Natural killer cell (primary cell): ENCODE measurements at regions not wholly inside any gene's neighbourhood (a gene's known extent, or its start where the extent isn't known, plus 50 kb on each side); places are given as distances from the start of the nearest gene placed in this dataset.

Experiments
- ATAC-seq, 3 donors: fragments of 150-1000 bp in 2 of 3; fragments of 200-7000 bp in 1 of 3; cut with Tn5 transposase; 1 replicate in 1 of 3; 2 replicates in 2 of 3; pipeline ENCODE4 v1.10.0; 2021; ENCODE audit warnings: mild to moderate bottlenecking in 2 of 3, moderate library complexity in 2 of 3
- DNase-seq, 2 donors: peaks; one replicate each; pipeline versions ENCODE4 v3.0.0 to v3.0.0-alpha.2; 2013 to 2021; ENCODE audit warnings: mixed read lengths in 1 of 2
- H3K27ac ChIP-seq: one replicate; pipeline ENCODE4 v1.5.1; 2013; ENCODE audit warnings: mild to moderate bottlenecking, low read length
- H3K27me3 ChIP-seq: one replicate; pipeline ENCODE4 v1.6.1; 2013; ENCODE audit warnings: low read length; ENCODE audit not compliant: control insufficient read depth, insufficient read depth
- H3K36me3 ChIP-seq: one replicate; pipeline ENCODE4 v1.6.1; 2013; ENCODE audit warnings: low read length; ENCODE audit not compliant: control insufficient read depth, insufficient read depth
- H3K4me1 ChIP-seq: one replicate; pipeline ENCODE4 v1.6.1; 2013; ENCODE audit warnings: low read length; ENCODE audit not compliant: control insufficient read depth, insufficient read depth
- H3K4me3 ChIP-seq: one replicate; pipeline ENCODE4 v1.5.1; 2013; ENCODE audit warnings: low read length
- H3K9me3 ChIP-seq: one replicate; pipeline ENCODE4 v1.6.1; 2013; ENCODE audit warnings: low read length; ENCODE audit not compliant: control insufficient read depth, insufficient read depth
- H3K27ac Mint-ChIP-seq, 2 donors: one replicate each; pipeline ENCODE4 v1.8.0; 2022; ENCODE audit warnings: mild to moderate bottlenecking in 2 of 2, mixed read lengths in 2 of 2, moderate library complexity in 1 of 2
- H3K27me3 Mint-ChIP-seq, 2 donors: one replicate each; pipeline ENCODE4 v1.8.0; 2022; ENCODE audit warnings: low read depth in 2 of 2, mixed read lengths in 2 of 2
- H3K36me3 Mint-ChIP-seq: one replicate; pipeline ENCODE4 v1.8.0; 2022; ENCODE audit warnings: mixed read lengths
- H3K4me1 Mint-ChIP-seq, 2 donors: one replicate each; pipeline ENCODE4 v1.8.0; 2022; ENCODE audit warnings: mixed read lengths in 2 of 2
- H3K4me3 Mint-ChIP-seq: one replicate; pipeline ENCODE4 v1.8.0; 2022; ENCODE audit warnings: mild to moderate bottlenecking, moderate library complexity, mixed read lengths
- H3K9me3 Mint-ChIP-seq, 2 donors: one replicate each; pipeline ENCODE4 v1.8.0; 2022; ENCODE audit warnings: mixed read lengths in 2 of 2
- WGBS: methylation state at CpG from one replicate; pipeline ENCODE4 v1.1.7; 2013; ENCODE audit warnings: missing lambda C conversion rate; ENCODE audit not compliant: insufficient coverage; 5-methylcytosine and 5-hydroxymethylcytosine counted together
- intact Hi-C: fragments of 100-400 bp; cut with micrococcal nuclease; formaldehyde crosslinking; loops from one replicate; pipeline ENCODE4 v1.14.2; 2022
- TF ChIP-seq, protein P1 (sequence below): fragments of 200-600 bp; IDR thresholded peaks from one replicate; pipeline ENCODE4 v1.8.0; 2022; ENCODE audit warnings: antibody characterized with exemption

DNA sequence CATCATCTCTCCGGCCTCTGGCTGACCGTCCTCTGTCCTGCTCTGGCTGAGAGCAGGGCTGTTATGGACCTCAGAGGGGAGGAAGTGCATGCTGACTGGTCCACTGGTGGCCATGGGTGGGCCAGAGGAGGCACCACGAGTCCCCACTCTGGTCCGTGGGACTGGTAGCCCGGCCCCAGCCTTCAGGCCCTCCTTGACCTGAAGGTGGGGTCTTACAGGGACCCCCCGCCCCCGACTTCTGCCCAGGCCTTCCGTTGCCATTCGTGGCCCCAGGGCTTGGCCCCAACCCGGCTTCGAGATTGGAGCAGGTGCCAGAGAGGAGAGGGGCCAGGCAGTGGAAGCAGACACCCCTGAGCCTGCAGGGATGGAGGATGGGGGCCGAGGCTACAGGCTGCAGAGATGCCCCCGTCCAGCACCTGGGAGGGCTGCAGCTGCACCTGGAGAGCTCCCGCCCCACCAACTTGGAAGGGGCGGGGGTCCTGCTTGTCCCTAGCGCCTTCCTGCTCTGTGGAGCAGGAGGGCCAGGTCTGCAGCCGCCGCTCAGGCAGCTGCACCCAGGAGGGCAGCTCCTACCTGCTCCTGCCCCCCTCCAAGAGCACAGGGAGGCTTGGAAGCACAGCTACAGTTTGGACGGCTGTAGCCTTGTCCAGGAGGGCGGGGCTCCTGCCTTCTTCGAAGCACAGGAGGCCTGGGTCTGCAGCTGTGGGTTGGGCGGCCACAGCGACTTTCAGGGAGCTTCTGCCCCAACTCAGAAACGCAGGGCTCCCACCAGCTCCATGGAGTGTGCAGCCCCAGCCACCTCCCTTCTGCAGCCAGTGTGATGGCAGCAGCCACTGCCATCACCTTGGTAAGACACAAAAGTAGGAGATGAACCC, 142.5 kb downstream of the KLF13 start:
- Histone ChIP-seq H3K36me3 (no peaks in the 10 kb centered on the region), H3K9me3 (no peaks in the 10 kb centered on the region), H3K27me3 (no peaks in the 10 kb centered on the region), H3K27ac (no peak overlapping the region), H3K4me1 (peaks cover 28% of the 10 kb centered on the region), H3K4me3 (no peak overlapping the region)
- Mint-ChIP-seq H3K4me3 (no peak overlapping the region), H3K36me3 (no peaks in the 10 kb centered on the region), H3K27ac (no peak overlapping the region), H3K4me1 (peaks cover 37 to 40% of the 10 kb centered on the region in 2 donors), H3K9me3 (no peaks in the 10 kb centered on the region), H3K27me3 (peaks cover 0 to 2% of the 10 kb centered on the region in 2 donors)
- 89% methylated on average over 24 of the region's 24 CpGs for WGBS
- ATAC-seq (no peak), DNase-seq (no peak)
- intact Hi-C loops = no loop called here
- TF ChIP-seq, protein P1, sequence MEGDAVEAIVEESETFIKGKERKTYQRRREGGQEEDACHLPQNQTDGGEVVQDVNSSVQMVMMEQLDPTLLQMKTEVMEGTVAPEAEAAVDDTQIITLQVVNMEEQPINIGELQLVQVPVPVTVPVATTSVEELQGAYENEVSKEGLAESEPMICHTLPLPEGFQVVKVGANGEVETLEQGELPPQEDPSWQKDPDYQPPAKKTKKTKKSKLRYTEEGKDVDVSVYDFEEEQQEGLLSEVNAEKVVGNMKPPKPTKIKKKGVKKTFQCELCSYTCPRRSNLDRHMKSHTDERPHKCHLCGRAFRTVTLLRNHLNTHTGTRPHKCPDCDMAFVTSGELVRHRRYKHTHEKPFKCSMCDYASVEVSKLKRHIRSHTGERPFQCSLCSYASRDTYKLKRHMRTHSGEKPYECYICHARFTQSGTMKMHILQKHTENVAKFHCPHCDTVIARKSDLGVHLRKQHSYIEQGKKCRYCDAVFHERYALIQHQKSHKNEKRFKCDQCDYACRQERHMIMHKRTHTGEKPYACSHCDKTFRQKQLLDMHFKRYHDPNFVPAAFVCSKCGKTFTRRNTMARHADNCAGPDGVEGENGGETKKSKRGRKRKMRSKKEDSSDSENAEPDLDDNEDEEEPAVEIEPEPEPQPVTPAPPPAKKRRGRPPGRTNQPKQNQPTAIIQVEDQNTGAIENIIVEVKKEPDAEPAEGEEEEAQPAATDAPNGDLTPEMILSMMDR = no peak

DNA sequence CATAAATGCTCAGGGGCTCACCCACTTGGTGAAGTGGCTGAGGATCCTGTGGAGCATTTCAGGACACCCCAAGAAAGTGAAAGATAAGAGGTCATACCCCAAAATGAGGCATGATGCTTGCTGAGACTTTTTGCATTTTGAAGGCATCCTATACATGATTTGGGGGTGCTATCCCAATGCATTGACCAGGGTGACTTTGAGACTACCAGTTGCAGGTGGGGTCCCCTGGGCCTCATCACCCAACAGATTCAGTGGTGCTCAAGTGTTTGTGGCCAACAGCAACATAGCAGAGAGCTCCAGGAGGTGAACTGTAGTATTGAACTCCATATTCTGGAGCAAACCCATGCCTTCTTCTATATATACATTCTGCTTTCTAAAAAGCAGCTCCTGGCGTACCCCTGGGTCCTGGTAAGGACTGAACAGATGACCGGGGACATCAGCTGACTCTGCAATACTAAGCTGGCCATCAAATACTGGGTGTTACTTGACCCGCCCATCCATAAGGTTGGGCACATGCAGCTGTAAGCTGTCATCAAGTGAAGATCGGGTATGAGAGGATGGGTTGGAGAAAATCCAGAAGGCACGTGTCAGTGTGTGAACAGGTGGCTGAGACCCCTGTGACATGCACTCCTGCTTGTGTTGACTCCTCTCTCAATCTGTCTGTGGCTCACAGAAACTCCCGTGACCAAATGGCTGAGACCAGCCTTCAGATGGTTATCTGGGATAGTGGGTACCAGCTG, 143.3 kb downstream of the KLF13 start:
- peak overlapping the region in 1 of 2 donors; percentile 73 for H3K27ac Mint-ChIP-seq
- 87% methylated on average over 6 of the region's 6 CpGs for WGBS
- ATAC-seq (no peak), DNase-seq (no peak)
- Histone ChIP-seq H3K36me3 (no peaks in the 10 kb centered on the region), H3K4me1 (peaks cover 33% of the 10 kb centered on the region), H3K4me3 (no peak overlapping the region), H3K9me3 (no peaks in the 10 kb centered on the region), H3K27me3 (no peaks in the 10 kb centered on the region), H3K27ac (no peak overlapping the region)
- peaks cover 0 to 2% of the 10 kb centered on the region in 2 donors for H3K27me3 Mint-ChIP-seq
- H3K36me3 Mint-ChIP-seq = no peaks in the 10 kb centered on the region
- H3K4me1 Mint-ChIP-seq = peaks cover 42 to 46% of the 10 kb centered on the region in 2 donors
- intact Hi-C loops = loop anchor here (5.0 kb wide), 2 partner anchors 33 to 78 kb away; no protein-coding TSS in a partner anchor
- TF ChIP-seq, protein P1 = no peak
- no peak overlapping the region for H3K4me3 Mint-ChIP-seq
- H3K9me3 Mint-ChIP-seq = no peaks in the 10 kb centered on the region

DNA sequence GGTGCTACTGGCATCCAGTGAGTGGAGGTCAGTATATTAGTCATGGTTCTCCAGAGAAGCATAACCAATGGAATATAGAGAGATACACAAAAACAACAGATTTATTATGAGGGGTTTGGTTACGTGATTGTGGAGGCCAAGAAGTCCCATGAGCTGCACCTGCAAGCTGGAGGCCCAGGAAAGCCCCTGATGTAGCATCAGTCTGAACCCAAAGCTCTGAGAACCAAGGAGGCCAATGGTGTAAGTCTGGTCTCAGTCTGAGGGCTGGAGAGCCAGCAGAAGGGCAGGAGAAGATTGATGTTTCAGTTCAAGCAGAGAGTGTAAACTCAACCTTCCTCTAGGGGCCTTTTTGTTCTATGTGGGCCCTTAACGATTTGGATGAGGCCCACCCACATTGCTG, 144.1 kb downstream of the KLF13 start:
- H3K27ac ChIP-seq = no peak overlapping the region
- DNase-seq (no peak), ATAC-seq (no peak)
- Mint-ChIP-seq H3K4me3 (no peak overlapping the region), H3K9me3 (no peaks in the 10 kb centered on the region), H3K27ac (peak overlapping the region; percentile 36 to 73), H3K4me1 (peaks cover 39 to 42% of the 10 kb centered on the region in 2 donors), H3K36me3 (no peaks in the 10 kb centered on the region), H3K27me3 (no peaks in the 10 kb centered on the region)
- H3K4me3 ChIP-seq = no peak overlapping the region
- no peaks in the 10 kb centered on the region for H3K27me3 ChIP-seq
- no peaks in the 10 kb centered on the region for H3K36me3 ChIP-seq
- TF ChIP-seq, protein P1 = no peak
- intact Hi-C loops = loop anchor here (5.0 kb wide), 2 partner anchors 33 to 78 kb away; no protein-coding TSS in a partner anchor
- H3K9me3 ChIP-seq = no peaks in the 10 kb centered on the region
- peaks cover 33% of the 10 kb centered on the region for H3K4me1 ChIP-seq
- WGBS = 82% methylated on average over 2 of the region's 2 CpGs
